ENCODE measurements at regions not wholly inside any gene's neighbourhood (a gene's known extent, or its start where the extent isn't known, plus 50 kb on each side); places are given as distances from the start of the nearest gene placed in this dataset.

DNA sequence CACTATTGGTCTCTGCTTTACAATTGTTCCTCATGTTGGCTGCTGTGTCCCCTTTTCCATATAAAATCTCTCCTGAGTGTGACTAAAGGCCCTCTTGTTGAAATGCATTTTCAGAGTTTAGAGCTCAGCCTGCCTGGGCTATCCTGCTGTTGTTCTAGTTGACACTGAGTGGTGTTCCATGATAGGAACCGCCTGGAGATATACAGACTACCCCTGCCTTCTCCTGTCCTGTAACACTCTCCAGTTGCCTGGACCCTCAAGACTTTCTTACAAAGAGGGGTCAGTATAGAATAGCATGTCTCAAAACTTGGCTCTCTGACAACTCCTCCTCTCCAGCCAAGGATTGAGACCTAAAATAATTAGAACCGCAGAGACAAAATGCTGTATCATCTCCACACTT is 152.0 kb upstream of the POU3F1 start:
- Histone ChIP-seq H3K27me3 (peaks cover 0 to 4% (median 0%) of the 10 kb centered on the region in 4 donors), H3K27ac (replicated peaks in 1 of 4) (no peak overlapping the region), H3K4me3 (no peak overlapping the region), H3K36me3 (no peaks in the 10 kb centered on the region), H3K4me1 (peaks cover 0 to 14% (median 11%) of the 10 kb centered on the region in 4 donors), H3K9me3 (peaks cover 0 to 15% (median 0%) of the 10 kb centered on the region in 4 donors)
- DNase-seq (ENCODE audit: extremely low spot score): no peak
- no peak for TF ChIP-seq POLR2AphosphoS5 (IDR thresholded peaks at IDR 0.05)
- no peak for TF ChIP-seq EP300 (IDR thresholded peaks at IDR 0.05)
- no peak for TF ChIP-seq CTCF (IDR thresholded peaks at IDR 0.05)
- no peak for TF ChIP-seq POLR2A (IDR thresholded peaks at IDR 0.05; ENCODE audit: low read depth)
- WGBS: 63% methylated on average over 2 of the region's 2 CpGs
- intact Hi-C loops (cut with DNase I): no loop called here

- no peak overlapping the region for H3K27ac ChIP-seq (replicated peaks in 1 of 4)
- peaks cover 0 to 15% (median 0%) of the 10 kb centered on the region in 4 donors for H3K9me3 ChIP-seq
- H3K4me3 ChIP-seq: no peak overlapping the region
- TF ChIP-seq POLR2AphosphoS5 (IDR thresholded peaks at IDR 0.05) (no peak), EP300 (IDR thresholded peaks at IDR 0.05) (no peak), CTCF (IDR thresholded peaks at IDR 0.05) (no peak), POLR2A (IDR thresholded peaks at IDR 0.05; ENCODE audit: low read depth) (no peak)
- peaks cover 0 to 5% (median 0%) of the 10 kb centered on the region in 4 donors for H3K27me3 ChIP-seq
- no peaks in the 10 kb centered on the region for H3K36me3 ChIP-seq
- H3K4me1 ChIP-seq: peaks cover 0 to 14% (median 11%) of the 10 kb centered on the region in 4 donors
- intact Hi-C loops (cut with DNase I): no loop called here
- 67% methylated on average over 6 of the region's 6 CpGs for WGBS
- no peak for DNase-seq (ENCODE audit: extremely low spot score)
These were observed 151.5 kb upstream of the POU3F1 start for GRCh38 chr1:38198099-38198498.

DNA sequence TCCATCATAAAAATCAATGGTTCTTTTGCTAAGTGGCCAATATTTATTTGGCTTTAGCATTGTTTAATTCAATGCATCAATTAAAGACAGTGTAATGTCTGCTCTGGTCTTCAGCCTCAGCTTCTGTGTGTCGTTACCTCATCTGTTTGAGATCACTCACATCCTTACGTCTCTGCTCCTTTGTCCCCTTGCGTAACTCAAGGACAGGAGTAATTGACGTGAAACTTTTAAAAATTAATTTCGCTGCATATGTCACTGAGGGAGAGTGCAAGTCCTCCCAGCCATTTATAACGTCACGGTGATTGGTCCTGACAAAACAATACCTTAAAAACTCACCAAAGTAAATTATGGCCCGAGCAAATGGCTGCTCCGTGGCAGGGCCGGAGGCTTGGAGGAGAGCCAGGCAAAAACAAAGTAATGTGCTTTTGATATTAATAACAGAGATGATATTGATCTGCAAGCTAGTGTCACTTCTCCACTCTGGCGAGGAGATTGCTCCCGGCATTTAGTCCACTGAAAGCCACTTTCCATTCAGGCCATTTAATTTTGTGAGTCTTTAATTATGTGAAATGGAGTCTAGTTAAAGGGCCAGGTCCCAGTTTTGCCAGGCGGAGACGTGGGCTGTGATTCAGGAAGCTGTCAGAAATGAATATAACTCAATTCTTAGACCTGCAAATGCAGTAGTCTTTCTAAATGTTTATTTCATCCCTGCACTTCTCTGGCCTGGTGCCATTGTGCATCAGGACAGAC is 150.9 kb upstream of the POU3F1 start:
- TF ChIP-seq POLR2A (IDR thresholded peaks at IDR 0.05; ENCODE audit: low read depth) (no peak), EP300 (IDR thresholded peaks at IDR 0.05) (no peak), CTCF (IDR thresholded peaks at IDR 0.05) (no peak), POLR2AphosphoS5 (IDR thresholded peaks at IDR 0.05) (no peak)
- 45% methylated on average over 14 of the region's 14 CpGs for WGBS
- H3K27me3 ChIP-seq: peaks cover 0 to 8% (median 0%) of the 10 kb centered on the region in 4 donors
- peaks cover 0 to 14% (median 11%) of the 10 kb centered on the region in 4 donors for H3K4me1 ChIP-seq
- H3K36me3 ChIP-seq: no peaks in the 10 kb centered on the region
- H3K27ac ChIP-seq (replicated peaks in 1 of 4): no peak overlapping the region
- intact Hi-C loops (cut with DNase I): no loop called here
- no peak overlapping the region for H3K4me3 ChIP-seq
- DNase-seq (ENCODE audit: extremely low spot score): no peak
- peaks cover 0 to 15% (median 0%) of the 10 kb centered on the region in 4 donors for H3K9me3 ChIP-seq

DNA sequence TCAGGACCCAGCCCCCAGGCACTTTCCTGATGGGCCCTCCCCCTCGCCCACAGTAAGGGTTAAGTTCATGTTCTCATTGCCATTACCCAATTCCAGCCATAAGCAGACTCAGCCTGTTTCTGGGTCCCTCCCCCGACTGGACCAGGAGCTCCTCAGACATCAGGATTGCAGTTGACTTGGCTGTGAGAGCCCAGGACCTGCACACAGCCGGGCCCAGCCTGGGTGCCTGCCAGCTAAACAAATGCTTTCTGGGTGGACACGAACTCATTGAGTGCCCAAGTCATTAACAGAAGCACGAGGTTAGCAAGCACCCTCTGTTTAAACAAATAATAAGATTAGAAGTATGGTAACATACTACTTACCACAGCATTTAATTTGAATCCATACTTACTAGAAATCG is 147.9 kb upstream of the POU3F1 start:
- H3K4me3 ChIP-seq: no peak overlapping the region

More for the DNA sequence above, 147.9 kb upstream of the POU3F1 start:
- TF ChIP-seq CTCF (IDR thresholded peaks at IDR 0.05) (no peak), EP300 (IDR thresholded peaks at IDR 0.05) (no peak), POLR2A (IDR thresholded peaks at IDR 0.05; ENCODE audit: low read depth) (no peak), POLR2AphosphoS5 (IDR thresholded peaks at IDR 0.05) (no peak)
- no peak overlapping the region for H3K27ac ChIP-seq (replicated peaks in 1 of 4)
- peaks cover 0 to 28% (median 0%) of the 10 kb centered on the region in 4 donors for H3K27me3 ChIP-seq
- no peaks in the 10 kb centered on the region for H3K36me3 ChIP-seq
- intact Hi-C loops (cut with DNase I): no loop called here
- H3K4me1 ChIP-seq: peaks cover 0 to 14% (median 11%) of the 10 kb centered on the region in 4 donors
- no peak for DNase-seq (ENCODE audit: extremely low spot score)
- no peaks in the 10 kb centered on the region for H3K9me3 ChIP-seq
- 57% methylated on average over 6 of the region's 6 CpGs for WGBS
